Muscle layer of duodenum (tissue), 2 donors: ENCODE measurements at regions not wholly inside any gene's neighbourhood (a gene's known extent, or its start where the extent isn't known, plus 50 kb on each side); places are given as distances from the start of the nearest gene placed in this dataset.

ENCODE experiments used
- H3K27ac ChIP-seq: one replicate; pipeline ENCODE4 v1.7.0; 2013; ENCODE audit warnings: mild to moderate bottlenecking, low read length
- H3K27me3 ChIP-seq: one replicate; pipeline ENCODE4 v1.7.0; 2013; ENCODE audit warnings: low read depth, mild to moderate bottlenecking, control low read depth, low read length
- H3K36me3 ChIP-seq, 2 donors: one replicate each; pipeline ENCODE4 v1.7.0; 2013; ENCODE audit warnings: low read length in 2 of 2, control low read depth in 1 of 2, mild to moderate bottlenecking in 1 of 2; ENCODE audit not compliant: insufficient read depth in 2 of 2, control insufficient read depth in 1 of 2
- H3K4me1 ChIP-seq, 2 donors: one replicate each; pipeline ENCODE4 v1.7.0; 2013; ENCODE audit warnings: low read length in 2 of 2, mild to moderate bottlenecking in 2 of 2, control low read depth in 1 of 2, moderate library complexity in 1 of 2; ENCODE audit not compliant: insufficient read depth in 2 of 2, control insufficient read depth in 1 of 2
- H3K4me3 ChIP-seq, 2 donors: one replicate each; pipeline ENCODE4 v1.7.0; 2013; ENCODE audit warnings: low read length in 2 of 2, low read depth in 1 of 2, mild to moderate bottlenecking in 1 of 2
- H3K9me3 ChIP-seq, 2 donors: one replicate each; pipeline ENCODE4 v1.7.0; 2013; ENCODE audit warnings: low read length in 2 of 2, control low read depth in 1 of 2, mild to moderate bottlenecking in 1 of 2; ENCODE audit not compliant: control insufficient read depth in 1 of 2
- donor health status: healthy.

DNA sequence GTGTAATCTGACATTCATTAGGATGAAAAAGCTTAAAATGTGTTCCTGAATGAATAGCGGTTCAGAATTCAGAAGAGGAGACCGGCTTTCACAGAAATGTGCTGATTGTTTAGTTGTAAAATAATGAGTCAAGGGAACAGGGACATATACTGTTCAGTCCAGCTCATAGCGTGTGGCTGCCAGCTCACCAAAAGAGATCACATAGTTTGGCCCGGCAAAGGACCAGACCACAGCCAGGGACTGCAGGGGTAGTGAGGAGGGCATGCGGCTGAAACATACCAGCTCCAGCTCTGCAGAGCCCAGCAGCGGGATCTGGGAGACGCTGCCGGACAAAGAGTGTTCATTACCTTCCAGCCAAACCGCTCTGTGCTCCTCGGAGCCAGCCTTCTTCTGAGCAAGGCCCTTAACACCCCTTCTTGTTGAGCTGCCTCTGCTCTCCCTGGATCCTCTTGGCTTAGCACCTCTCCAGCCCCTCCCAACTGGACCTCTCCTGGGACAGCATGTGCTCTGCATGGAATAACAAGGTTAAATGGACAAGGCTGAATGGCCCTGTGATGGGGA lies 116.8 kb upstream of the CNTLN start:
- Histone ChIP-seq H3K9me3 (no peaks in the 10 kb centered on the region), H3K4me1 (no peaks in the 10 kb centered on the region), H3K27ac (no peak overlapping the region), H3K4me3 (no peak overlapping the region), H3K36me3 (no peaks in the 10 kb centered on the region), H3K27me3 (no peaks in the 10 kb centered on the region)

DNA sequence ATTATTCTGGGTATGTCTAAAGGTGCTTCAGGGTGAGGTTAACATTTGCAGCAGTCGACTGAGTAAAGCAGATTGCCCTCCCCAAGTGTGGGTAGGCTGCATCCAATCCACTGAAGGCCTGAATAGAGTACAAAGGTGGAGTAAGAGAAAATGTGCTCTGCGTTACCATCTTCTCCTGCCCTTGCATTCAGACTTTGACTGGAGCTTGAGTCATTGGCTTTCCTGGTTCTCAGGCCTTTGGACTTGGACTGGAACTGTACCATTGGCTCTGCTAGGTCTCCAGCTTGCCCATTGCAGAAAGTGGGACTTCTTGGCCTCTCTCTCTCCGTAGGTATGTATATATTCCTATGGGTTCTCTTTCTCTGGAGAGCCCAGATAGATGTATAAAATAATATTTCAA lies 120.9 kb upstream of the CNTLN start:
- Histone ChIP-seq H3K36me3 (no peaks in the 10 kb centered on the region), H3K27ac (no peak overlapping the region), H3K27me3 (no peaks in the 10 kb centered on the region), H3K4me3 (no peak overlapping the region), H3K4me1 (no peaks in the 10 kb centered on the region), H3K9me3 (no peaks in the 10 kb centered on the region)

DNA sequence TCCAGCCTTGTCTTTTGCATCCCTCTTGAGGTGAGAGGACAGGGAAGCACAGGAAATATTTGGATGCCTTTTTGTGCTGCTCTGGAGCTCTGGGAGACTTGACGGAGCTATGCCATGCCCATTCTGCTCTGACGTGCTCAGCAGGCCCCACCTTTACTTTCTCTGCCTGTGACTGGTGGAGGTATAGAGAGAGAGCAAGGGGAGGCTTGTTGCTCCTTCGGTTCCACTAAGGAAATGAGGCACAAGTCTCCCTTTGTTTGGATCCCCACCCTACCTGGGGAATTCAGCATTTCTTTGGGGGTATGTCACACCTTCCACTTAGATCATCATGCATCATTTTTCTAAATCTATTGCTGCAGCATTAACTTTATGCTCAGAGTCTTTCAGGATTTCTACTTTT lies 121.8 kb upstream of the CNTLN start:
- Histone ChIP-seq H3K9me3 (no peaks in the 10 kb centered on the region), H3K27me3 (no peaks in the 10 kb centered on the region), H3K4me1 (no peaks in the 10 kb centered on the region), H3K4me3 (no peak overlapping the region), H3K27ac (no peak overlapping the region), H3K36me3 (no peaks in the 10 kb centered on the region)

DNA sequence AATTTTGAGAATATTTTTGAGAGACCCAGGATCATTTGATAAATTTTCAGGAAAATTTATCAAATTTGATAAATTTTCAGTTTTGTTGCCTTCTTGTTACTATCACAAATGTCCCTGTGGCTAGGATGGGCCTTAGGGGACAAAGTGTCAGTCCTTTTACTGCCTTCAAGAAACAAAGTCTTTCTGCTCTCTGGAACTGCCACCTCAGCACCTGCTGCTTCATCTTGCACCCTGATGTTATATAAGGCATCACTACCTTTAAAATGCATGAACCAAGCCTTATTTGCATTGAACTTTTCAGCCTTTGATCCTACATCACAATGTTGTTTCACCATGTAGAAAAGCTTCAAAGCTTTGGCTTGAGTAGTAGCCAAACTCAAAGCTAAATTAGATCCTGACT lies 123.0 kb upstream of the CNTLN start:
- Histone ChIP-seq H3K36me3 (no peaks in the 10 kb centered on the region), H3K4me1 (no peaks in the 10 kb centered on the region), H3K27ac (no peak overlapping the region), H3K4me3 (no peak overlapping the region), H3K27me3 (no peaks in the 10 kb centered on the region), H3K9me3 (no peaks in the 10 kb centered on the region)

DNA sequence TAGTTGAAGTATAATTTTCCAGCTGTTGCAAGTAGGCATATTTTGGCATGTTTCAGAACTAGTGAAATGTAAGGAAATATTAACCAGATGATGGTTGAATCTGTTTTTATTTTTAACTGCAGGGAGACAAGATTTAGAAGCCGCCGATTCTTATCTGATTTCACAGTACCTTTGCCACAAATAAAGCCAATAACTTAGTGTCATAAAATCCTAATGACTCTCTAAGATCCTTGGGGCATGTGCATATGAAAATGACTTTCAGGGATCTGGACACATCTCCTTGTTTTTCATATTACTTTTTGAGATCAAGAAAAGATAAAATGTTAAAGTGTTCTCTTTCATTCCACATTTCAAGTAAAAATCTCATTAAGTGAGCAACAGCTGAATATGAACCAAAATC lies 125.8 kb upstream of the CNTLN start:
- Histone ChIP-seq H3K9me3 (no peaks in the 10 kb centered on the region), H3K27ac (no peak overlapping the region), H3K27me3 (no peaks in the 10 kb centered on the region), H3K4me3 (no peak overlapping the region), H3K36me3 (no peaks in the 10 kb centered on the region), H3K4me1 (peaks cover 0 to 3% of the 10 kb centered on the region in 2 donors)

DNA sequence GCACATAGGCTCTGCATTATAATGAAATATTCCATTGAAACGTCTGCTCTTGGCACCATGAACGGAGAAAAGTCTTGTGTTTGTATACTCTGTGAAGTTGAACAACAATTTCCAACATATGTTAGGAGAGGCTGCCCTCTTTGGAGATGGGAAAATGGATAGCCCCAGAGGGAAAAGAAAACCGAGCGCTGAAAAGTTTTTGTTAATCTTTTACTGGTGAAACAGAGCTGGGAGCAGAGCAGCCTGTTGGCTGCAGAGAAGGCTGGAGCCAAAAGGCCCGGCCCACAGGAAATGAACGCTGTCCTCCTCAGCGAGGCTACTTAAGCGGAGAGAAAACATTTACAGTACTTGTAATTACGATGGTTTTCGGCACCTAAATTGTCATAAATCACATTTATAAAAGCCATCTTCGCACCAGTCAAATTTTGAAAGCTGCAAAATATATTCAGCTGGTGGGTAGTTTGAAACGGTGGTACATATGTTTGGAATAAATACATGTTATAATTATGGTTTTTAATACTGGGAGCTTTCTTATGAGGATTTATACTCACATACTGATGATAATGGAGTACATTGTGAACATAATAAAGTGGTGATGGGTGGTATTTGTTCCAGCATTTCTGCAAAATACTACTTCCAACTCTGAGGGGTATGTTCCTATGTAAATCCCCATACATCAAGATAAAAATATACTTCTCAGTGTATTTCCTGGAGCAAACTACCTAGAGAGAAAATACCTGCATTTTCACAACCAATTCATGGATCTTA lies 129.6 kb upstream of the CNTLN start:
- Histone ChIP-seq H3K4me1 (peaks cover 0 to 3% of the 10 kb centered on the region in 2 donors), H3K9me3 (no peaks in the 10 kb centered on the region), H3K27me3 (no peaks in the 10 kb centered on the region), H3K4me3 (peak overlapping the region; percentile 38 to 44), H3K36me3 (no peaks in the 10 kb centered on the region), H3K27ac (peak overlapping the region; percentile 34)

DNA sequence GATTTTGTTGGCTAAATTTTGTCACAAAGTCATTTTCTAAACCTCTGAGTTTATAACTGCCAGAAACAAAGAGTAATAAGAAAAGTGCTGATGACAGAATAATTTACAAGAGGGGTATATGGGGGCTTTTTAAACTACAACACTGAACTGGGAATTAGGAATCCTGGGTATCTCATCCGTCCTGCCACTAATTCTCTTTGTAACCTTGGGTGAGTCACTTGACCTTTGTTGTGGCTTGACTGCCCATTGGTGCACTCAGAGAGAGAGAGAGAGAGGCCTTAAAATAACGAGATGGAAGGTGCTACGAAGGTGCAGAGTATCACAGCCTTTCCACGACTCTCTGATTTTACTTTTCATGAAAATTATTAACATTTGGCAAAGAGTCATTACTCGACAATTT lies 130.3 kb upstream of the CNTLN start:
- Histone ChIP-seq H3K27ac (peak overlapping the region; percentile 19), H3K27me3 (no peaks in the 10 kb centered on the region), H3K4me1 (peaks cover 0 to 3% of the 10 kb centered on the region in 2 donors), H3K4me3 (no peak overlapping the region), H3K36me3 (no peaks in the 10 kb centered on the region), H3K9me3 (no peaks in the 10 kb centered on the region)

DNA sequence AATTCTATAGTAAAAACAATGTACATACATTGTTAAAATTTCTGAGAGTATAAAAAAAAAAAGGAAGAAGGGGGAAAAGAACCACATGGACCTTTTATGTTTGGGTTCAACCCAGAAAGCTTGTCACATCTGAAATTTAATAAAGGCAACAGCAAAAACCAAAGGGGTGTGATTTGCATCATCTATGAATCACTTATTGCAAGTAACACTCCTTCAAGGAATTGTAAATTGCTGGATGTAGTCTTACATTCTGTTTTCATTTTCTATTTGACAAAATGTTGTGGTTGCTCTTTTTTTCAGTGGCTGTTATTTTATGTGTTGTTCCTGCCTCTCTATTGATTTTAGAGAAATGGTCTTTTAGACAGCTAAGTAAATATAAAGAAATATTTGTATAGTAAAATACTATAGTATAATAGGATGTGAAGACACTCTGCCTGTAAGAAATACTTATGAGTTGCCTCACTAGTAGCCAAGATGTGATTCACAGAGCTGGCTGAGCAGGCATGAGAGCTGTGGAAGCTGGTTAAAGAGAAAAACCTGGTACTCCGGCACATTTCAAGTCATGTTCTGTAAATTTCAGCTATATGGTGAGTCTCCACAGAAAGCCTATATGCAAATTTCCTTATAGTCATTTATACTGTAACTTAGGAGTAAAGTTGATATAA lies 131.1 kb upstream of the CNTLN start:
- Histone ChIP-seq H3K9me3 (no peaks in the 10 kb centered on the region), H3K4me1 (peaks cover 0 to 3% of the 10 kb centered on the region in 2 donors), H3K27me3 (no peaks in the 10 kb centered on the region), H3K4me3 (no peak overlapping the region), H3K27ac (no peak overlapping the region), H3K36me3 (no peaks in the 10 kb centered on the region)

DNA sequence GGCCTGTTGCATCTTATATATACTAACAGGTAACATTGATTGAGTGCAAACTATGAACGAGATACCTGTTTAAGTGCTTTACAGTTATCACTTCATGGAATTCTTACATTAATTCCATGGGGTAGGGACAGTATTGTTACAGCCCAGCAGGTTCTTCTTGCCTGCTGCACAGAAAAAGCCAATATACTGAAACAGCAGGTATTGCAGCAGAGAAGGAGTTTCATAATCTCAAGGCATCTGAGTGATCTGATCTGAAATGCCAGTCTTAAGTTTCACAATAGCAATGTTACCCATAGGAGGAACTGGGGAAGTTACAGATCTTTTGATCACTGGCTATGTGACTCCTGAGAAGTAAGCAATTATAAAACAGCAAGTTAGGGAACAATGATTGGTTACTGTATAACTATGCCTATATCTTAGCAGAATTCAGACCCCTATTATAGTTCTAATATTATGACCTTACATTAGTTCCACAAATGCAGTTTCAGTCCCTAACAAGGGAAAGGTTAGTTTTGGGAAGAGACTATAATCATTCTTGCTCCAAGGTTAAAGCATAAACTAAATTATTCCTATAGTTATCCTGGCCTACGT lies 126.5 kb upstream of the BNC2 start:
- H3K9me3 ChIP-seq: peaks cover 13 to 17% of the 10 kb centered on the region in 2 donors
- no peaks in the 10 kb centered on the region for H3K36me3 ChIP-seq
- no peaks in the 10 kb centered on the region for H3K27me3 ChIP-seq
- H3K4me3 ChIP-seq: no peak overlapping the region
- H3K4me1 ChIP-seq: no peaks in the 10 kb centered on the region
- no peak overlapping the region for H3K27ac ChIP-seq

DNA sequence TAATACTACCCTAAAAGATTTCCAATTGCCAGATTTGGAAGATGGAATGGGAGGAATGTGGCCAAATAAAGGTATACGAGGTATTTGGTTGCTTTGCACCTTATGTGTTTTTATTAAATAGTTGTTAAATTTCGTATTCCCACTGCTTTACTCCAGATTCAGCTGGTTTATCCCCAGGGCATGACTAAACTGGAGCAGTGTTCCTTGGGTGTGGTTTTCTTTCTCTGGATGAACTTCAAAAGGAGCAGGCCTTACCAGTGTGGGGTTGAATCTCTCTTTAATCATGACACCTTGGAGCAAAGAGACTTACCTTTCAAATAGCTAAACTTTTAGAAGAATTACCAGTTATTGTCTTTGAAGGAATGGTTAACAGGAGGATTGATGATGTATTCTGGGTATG lies 121.7 kb upstream of the BNC2 start:
- Histone ChIP-seq H3K4me3 (no peak overlapping the region), H3K4me1 (no peaks in the 10 kb centered on the region), H3K36me3 (no peaks in the 10 kb centered on the region), H3K27ac (no peak overlapping the region), H3K9me3 (peaks cover 8 to 13% of the 10 kb centered on the region in 2 donors), H3K27me3 (no peaks in the 10 kb centered on the region)

DNA sequence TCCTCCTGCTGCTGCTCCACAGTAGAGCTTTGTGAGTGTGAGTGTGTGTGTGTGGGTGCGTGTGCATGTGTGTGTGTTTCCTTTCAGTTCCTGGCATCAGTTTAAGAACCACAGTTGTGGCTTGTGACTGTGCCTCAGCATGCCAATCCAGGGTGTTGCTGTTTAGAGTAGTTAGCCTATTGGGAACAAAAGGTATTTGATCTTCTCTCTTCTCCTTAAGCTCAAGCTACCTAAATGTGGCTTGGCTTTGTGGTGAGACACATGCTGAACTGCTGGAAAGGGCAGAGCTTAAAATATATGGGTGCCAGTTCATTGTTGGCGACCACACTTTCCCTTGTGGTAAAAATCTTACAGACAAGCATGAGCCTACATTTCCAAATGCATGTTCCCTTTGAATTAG lies 116.6 kb upstream of the BNC2 start:
- H3K4me1 ChIP-seq: peaks cover 0 to 8% of the 10 kb centered on the region in 2 donors
- no peaks in the 10 kb centered on the region for H3K36me3 ChIP-seq
- H3K4me3 ChIP-seq: no peak overlapping the region
- H3K27ac ChIP-seq: peak overlapping the region; percentile 28
- no peaks in the 10 kb centered on the region for H3K9me3 ChIP-seq
- no peaks in the 10 kb centered on the region for H3K27me3 ChIP-seq
